Stimulated activated CD4-positive, alpha-beta T cell treated with anti-CD3 and anti-CD28 coated beads, Interleukin-12 subunit alpha, Interleukin-12 subunit beta, amount 100 ng/mL, for 4 hours (primary cell): ENCODE measurements at regions not wholly inside any gene's neighbourhood (a gene's known extent, or its start where the extent isn't known, plus 50 kb on each side); places are given as distances from the start of the nearest gene placed in this dataset.

Experiments
- DNase-seq: peaks from one replicate; pipeline ENCODE4 v3.0.0-alpha.2; 2020

DNA sequence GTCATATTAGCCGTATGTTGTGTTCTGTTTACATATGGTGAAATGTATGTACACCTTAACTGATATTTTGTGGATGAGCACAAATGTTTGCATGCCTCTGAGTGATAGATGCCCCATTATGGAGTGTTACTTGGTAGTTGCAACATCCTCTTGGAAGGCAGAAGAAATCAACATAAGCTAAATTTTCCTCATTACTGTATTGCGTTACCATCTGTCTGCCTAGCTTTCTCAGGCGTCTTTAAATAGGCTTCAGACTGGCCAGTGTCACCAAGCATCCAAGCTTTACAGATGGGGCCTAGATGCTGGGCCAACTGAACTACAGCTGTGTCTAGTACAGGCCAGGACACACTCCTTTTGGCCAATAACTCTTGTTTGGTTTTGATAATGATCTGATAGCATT, 250.6 kb downstream of the SAMD5 start:
- no peak for DNase-seq

DNA sequence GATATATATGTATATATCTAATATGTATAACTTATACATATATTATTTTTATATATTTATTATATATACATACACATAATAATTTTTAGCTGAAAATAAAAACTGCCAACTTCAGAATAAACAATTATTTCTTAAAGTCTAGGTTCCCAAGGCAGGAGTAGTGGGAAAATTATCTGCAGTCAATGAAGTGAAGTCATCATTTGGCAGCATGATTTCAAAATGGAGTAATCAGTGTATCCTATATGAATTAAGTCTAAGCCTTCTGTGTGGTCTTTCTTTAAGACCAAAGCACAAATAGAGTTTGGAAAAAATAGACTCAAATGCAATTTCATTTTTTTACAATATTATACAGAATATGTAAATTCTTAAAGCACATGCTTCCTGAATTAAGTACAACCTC, 251.0 kb downstream of the SAMD5 start:
- DNase-seq = no peak

DNA sequence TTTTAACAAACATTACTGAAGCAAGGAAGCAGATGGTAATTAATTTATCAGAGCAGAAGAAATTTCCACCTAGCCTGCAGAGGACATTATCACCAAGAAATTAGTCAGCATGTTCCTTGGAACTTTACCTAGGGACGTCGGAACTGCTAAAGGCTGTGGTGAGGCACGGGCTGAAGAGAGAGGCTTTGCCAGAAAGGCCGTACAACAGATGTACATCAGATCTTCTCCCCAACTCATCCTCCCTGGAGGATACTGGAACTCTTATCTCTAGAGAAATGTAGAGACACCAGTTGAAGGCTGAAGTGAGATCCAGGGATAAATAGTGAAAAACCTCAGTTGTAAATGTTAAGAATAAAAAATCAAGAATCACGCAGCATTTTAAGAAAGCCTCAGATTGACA, 257.1 kb downstream of the SAMD5 start:
- DNase-seq = no peak

DNA sequence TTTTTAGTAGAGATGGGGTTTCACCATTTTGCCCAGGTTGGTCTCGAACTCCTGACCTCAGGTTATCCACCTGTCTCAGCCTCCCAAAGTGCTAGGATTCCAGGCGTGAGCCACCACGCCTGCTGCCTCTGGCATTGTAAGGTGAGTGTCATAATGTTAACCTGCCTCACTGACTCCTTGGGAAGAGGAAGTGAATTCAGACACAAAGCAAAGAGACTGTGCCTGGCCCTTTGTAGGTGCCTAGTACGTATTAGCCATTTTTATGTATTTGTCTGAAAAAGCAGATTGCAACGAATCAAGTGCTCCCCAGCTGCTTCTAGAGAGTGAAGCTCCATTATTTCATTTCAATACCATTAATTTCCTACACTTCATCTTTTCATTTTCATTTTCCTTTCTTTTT, 260.5 kb downstream of the SAMD5 start:
- no peak for DNase-seq

DNA sequence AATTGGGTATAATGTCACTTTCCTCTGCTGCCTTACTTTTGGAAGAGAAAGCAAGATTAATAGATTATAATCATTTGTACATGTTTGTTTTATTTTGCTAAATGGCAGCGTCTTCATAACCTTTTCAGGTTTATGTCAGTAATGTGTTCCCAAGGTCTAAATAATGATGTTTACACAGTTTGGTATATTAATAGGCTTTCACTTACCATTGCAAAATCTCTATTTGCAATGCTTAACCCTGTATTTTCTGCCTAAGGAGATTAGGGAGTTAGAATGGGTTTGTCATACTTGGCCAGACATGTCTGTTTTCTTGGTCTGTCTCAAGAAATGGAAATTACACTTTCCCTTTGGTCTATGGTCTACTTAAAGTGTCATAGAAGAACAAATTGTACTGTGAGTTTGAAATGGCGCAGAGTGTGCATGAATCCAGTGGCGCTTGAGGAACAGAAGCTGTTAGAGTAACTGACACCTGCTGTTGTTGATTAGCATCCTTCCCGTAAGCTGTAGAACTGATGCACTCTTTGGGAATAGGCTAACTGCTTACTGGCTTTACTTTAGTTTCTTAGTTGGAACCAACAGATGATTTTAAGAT, 261.1 kb downstream of the SAMD5 start:
- no peak for DNase-seq

DNA sequence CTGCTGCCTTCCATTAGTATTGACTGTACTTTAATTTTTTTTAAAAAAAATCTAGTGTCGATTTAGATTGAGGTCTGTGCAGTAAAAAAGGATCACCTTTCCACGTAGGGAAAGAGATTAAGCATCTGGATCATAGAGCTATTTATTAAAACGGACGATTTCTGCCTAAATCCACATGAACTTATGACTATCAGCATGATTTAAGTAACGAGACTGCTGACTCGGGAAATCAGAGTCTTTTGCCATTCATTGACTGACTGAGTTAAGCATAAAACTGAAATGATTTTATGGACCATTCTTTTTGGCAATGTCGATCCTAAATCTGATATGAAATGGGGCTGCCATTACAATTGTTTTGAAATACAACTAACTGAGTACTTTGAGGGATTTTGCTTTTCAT, 261.7 kb downstream of the SAMD5 start:
- DNase-seq = no peak

DNA sequence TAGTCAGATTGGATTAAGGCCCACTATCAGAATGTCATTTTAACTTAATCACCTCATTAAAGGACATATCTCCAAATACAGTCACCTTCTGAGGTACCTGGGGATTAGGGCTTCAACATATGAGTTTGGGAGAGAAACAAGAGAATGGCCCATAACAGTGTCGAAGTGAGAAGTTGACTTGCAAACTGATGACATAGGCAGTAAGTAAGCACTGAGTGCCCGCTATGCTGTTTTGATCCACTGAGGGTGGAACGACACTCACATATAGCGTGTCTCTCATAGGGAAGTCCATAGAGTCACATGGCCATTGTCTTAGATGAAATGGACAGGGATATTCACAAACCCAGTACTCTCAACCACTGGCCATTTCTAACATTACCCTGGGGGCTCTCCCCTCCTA, 264.2 kb downstream of the SAMD5 start:
- DNase-seq = no peak

DNA sequence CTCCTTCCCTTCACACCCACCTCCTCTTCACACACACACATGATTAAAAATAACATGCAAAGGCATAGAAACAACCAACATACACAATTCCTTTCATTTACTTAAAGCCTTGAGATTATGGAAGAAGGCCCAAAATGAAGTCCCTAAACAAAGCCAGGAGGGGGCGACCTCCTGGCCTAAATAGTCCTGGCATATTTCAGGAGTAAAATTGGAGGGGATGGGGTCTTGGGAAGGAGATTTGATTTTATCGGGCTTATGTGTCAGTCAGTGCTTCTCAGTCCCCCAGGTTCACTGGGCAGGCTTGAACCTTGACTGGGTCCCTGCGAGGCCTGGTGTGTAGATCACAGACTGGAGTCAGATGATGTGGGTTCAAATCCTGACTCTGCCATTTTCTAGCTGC, 266.4 kb downstream of the SAMD5 start:
- no peak for DNase-seq

DNA sequence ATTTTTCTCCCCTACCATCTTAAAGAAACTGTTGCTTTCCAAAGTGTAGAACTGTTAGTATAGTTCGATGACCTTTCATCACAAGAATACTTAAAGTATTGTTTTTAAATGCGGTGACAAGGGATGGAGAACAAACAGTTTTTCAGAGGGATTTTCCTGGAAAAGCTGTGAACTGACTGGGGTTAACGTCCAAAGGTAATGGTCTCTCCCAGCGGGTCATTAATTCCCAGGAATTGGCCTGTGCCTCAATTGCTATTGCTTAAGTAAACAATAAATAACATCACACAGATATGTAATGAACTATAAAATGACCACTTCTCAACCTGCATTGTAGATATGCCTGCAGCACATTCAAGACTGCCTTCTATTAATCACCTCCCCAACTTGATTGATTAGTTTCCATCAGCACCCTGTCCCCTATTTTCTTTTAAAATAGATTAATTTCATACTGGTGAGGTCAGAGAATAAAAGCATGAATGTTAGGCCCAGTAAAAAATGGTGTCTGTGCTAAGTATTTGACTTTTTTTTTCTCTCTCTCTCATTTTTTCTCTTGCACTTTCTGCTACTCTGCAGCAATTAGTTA, 268.2 kb downstream of the SAMD5 start:
- DNase-seq = no peak

DNA sequence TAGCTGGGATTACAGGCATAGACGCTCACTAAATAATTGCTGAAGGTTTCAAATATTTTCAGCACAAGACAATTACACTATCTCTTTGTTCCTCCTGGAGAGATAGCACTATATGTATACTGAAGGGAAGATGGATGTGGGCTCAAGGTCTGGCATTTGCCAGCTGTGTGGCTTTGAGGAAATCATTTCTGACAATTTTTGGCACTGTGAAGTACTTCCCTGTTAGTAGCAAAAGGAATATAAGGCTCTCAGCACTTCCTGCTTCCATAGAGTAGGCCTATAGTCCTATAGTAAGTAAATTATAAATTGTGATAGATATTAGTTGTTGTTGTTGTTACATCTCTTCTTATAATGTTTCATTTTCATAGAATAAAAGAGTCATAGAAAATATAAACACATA, 271.1 kb downstream of the SAMD5 start:
- DNase-seq = no peak

DNA sequence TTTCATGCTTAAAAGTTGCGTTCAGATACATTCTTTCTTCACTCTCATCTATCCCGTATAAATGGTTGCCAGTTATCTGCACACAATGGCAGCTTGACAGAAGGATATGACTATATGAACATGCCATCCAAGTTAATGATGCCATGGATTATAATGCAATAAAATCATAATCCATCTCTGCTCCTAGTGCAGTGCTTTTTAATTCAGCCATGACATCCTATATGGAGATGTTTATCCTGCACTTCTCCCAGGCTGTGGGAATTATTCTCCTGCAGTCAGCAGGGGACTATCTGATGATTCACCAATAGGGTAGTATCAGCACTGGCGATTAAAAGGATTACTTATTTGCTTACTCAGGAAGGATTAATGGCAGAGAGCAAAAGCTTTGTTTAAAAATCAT, 273.8 kb downstream of the SAMD5 start:
- DNase-seq = no peak

DNA sequence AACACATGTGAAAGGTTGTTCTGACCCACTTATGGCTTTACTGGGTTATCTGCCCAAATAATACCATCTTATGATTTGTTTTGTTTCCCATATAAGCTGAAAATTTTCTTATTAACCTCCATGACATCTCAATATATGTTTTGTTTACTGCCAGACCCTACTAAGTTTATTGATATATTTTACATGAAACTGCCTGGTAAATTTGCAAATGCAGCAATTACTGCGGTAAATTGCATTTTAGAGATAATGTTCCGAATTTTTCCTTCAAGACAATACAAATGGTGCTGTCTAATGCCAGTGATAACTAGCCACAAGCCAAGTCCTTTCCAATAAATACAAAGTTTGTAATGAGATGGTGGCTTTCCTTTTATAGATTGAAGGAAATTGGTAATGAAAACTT, 275.9 kb downstream of the SAMD5 start:
- no peak for DNase-seq

DNA sequence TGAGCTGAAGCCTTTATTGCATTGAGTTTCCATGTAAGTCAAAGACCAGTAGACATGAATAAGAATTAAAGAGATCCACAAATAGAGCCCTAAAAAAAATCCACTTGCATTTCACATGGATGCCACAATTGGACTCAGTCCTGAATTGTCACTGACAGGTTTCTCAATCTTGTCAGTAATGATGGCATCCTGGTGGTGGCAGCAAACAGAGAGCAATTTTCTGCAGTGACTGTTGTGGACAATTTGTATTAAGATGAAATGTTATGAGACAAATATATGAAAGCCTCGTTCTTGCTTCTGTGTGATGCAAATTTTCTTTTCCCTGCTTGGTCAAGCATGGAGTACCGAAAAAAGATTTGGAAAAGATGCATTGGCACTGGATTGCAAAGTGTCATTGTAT, 278.9 kb downstream of the SAMD5 start:
- DNase-seq = no peak

DNA sequence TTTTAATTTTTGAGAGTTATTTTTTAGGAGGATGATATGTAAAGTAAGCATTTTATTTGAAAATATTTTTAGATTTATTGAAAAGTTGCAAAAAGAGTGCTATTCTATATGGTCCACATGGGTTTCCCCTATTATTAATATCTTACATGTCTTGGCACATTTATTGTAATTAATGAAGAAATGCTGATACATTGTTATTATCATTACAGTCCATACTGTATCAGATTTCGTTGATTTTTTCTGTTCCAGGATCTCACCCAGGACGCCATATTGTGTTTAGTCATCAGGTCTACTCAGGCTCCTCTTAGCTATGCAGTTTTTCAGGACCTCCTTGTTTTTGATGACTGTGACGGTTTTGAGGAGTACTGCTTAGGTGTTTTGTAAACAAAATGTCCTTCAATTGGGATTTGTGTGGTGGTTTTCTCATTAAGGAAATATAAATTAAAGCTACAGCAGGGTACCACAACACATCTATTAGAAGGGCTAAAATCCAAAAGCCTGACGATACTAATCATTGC, 281.0 kb downstream of the SAMD5 start:
- DNase-seq = no peak

DNA sequence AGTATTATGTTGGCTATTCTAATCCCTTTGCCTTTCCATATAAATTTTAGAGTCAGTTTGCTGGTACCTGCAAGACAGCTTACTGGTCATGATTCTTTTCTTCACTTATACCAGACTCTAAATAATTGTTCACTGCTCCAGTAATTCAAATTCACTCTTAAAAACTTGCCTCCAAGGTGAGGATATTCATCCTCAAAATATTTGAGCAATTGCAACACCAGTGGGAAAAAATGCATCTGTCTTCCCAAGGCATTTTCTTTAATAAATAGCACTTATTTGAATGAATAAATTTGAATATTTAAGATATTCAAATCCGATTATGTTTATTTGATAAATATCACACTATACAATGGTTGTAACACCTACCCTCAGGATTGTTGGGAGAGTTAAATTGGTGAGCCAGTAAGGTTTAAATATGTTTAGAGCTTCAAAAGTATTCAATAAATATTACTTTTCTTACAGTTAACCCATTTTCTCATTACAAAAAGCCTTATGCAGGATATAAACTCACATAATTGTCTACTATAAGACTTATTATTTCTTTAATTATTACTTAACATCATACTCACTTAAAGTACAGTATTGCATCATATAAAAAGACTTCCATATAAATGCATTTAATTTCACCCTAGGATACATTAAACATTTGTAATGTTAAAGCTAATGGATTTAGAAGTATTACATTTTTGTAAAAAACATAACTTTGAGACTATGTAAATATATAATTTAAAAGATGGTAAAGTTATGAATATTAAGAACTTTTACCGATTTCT, 285.6 kb downstream of the SAMD5 start:
- no peak for DNase-seq

DNA sequence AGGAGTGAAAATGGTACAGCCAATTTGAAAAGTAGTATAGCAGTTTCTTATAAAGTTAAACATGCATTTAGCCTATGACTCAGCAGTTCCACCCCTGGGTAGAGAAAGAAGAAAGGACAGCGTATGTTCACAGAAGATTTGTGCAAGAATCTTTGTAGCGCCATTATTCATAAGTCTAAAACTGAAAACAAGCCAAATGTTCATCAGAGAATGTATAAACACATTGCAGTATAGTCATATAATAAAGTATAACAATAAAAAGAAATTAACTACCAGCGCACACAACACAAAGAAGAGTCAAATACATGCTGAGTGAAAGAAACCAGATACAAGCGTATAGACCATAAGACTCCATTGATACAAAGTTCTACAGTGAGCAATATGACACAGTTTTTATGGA, 294.0 kb downstream of the SAMD5 start:
- no peak for DNase-seq

DNA sequence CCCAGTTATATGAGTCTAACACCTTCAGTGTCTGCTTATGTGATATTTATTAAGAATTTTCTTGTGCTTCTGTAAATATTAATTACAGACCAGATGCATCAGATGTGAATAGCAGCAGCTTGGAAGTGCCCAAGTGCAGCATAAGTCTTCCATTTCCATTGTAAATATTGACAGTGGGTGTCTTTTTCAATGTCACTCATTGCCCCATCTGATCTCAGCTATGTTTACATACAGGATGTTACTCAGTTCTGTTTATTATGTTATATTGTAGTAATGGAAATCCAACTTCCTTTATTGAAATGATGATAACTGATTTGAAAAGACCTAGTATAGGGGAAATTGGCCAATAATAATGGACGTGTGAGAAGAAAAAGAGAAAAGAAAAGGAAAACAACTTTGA, 296.7 kb downstream of the SAMD5 start:
- DNase-seq = no peak

DNA sequence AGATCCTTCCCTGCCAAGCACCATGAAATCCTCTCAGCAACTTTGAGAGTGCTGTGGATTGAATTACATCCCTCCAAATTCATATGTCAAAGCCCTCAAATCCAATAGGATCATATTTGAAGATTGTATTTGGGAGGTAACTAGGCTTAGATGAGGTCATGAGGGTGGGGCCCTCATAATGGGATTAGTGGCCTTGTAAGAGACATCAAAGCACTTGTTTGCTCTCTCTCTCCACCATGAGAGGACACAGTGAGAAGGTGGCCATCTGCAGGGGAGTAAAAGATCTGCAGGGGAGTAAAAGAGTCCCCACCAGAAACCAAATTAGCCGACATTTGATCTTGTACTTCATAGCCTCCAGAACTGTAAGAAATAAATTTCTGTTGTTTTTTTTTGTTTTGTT, 298.2 kb downstream of the SAMD5 start:
- DNase-seq = no peak

DNA sequence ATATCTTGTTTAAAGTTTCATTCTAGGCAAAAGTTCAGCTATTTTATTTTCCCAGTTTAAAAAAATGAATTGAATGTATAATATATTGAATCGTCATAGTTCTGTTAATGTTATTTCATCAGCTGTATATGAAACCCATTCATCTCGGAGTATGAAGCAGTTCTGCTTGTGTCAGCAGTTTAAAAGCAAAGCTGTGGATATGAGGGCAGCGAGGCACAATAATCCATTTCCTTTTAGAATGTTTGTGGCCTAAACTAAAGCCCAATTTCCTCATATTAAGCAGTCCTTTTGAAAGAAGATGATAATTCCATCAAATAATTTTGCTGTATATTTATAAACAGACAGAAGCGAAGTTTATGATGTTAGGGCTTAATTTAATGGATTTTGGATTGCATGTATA, 300.1 kb downstream of the SAMD5 start:
- DNase-seq = no peak

DNA sequence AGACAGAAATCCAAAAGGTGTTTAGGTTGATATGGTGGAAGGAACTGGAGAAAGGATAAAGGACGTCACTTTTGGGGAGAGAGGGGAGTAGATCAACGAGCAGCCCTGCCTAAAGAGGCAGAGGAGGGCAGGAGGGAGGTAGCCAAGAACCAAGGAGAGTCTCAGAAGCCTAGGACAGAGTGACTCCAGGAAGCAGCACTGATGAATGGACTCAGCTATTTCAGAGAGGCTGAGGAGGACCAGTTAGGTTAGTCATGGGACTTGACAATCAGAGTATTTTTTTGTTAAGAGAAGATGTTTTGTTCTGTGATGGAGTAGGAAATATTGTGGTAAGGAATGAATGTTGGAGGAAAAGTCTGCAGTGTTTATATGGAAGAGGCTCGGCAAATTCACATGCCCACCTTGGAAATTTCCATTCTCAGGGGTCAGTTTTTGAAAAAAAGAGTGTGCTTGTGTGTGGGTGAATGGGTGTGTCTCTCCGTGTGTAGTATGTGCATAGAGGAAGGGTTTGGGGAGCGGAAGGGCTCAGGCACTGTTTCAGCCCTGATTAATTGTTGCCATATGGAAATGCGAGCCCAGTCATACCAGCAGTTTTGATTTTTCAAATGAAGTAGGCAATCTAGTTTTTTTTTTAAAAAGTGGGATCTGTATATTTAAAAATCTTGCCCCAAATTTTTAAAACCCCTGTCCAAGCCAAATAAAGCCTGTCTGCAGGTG, 303.6 kb downstream of the SAMD5 start:
- DNase-seq = no peak

DNA sequence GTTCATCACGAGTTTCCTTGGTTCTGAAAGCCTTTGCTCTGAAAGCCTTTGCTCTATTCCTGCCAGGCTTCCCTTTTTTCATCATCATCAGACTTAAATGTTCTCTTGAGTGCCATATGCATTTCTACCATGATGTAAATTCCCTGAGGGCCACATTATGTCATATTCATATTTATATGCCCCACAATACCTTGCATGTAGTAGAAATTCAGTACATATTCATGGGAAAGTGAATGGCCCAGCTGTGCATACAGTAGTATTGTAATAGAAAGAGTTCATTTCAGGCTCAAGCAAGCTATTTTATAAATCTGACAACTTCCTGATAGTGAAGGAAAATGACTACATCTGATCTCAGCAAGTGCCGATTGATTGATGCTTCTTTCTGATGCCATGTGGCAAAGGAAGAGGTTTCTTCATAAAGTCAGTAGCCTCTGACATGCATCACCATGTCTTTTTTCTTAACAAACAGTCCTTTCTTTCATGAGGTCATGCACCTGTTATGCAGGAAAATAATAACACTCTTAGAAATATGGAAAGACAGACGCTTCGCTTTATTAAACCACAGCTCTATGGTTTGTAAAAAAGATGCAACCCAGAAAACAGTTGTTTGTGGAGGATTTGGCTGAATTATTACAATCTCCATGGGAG, 308.7 kb downstream of the SAMD5 start:
- DNase-seq = no peak

DNA sequence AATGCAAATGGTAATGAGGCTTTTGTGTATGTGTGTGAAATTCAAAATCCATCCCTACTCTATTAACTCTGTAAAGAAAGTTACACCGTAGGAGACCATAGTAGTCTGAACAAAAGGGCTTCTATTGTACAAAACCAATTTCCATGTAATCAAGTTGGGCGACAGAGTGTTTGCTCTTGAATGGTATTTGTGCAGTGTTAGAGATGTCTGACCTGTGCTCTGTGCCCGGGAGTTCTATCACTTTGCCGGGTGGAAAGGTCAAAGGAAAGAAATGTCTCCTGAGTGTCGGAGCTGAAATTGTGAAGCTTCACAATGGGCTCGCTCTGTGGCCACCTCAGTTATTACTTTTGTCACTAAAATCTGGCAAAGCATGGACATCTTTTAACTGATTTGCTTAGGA, 312.0 kb downstream of the SAMD5 start:
- DNase-seq = no peak

DNA sequence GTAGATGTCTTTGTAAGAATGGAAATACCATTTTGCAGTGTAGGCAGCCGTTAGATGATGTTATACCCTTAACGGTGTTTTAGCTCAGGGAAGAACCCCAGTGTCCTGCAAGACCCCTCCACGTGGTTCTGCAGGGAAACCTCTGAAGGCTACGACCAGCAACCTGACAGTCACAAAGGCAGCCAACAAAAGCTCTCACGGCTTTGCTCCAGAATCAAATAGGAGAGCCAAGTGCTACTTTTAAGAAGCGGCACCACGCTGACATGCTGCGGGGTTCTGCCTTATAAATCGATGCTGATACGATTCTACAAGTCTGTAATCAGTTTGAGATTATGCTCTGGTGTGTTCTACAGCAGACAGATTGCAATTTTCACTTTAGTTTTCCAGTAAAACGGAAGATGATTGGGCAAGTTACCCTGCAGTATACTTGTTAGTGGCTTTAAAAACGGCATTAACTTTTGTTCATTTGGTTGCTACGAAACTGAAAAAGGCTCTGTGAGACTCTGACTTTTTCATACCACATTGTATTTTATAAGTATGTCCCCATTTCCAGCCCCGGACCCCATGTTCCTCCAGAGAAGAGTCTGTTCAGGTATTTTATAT, 312.9 kb downstream of the SAMD5 start:
- DNase-seq = no peak
